Stimulated activated CD8-positive, alpha-beta memory T cell treated with anti-CD3 and anti-CD28 coated beads, Interleukin-7, amount 100 ng/mL, for 24 hours (primary cell): ENCODE measurements at regions not wholly inside any gene's neighbourhood (a gene's known extent, or its start where the extent isn't known, plus 50 kb on each side); places are given as distances from the start of the nearest gene placed in this dataset.

Source experiments
- DNase-seq: peaks from one replicate; pipeline ENCODE4 v3.0.0-alpha.2; 2020; ENCODE audit warnings: low read depth

DNA sequence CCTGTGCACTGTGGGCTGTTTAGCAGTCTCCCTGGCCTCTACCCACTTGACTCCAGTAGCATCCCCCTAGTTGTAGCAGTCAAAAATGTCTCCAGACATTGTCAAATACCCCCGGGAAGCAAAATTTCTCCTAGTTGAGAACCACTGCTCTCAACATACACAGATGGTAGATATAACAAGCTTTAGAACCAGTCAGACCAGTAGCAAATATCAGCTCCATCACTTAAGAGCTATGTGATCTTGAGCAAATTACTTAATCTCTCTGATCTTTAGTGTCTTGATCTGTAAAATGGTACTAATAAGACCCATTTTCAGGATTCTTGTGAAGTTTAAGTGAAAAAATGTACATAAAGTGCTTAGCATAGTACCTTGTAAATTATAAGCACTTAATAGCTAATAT lies 96.2 kb downstream of the DUSP6 start:
- no peak for DNase-seq

DNA sequence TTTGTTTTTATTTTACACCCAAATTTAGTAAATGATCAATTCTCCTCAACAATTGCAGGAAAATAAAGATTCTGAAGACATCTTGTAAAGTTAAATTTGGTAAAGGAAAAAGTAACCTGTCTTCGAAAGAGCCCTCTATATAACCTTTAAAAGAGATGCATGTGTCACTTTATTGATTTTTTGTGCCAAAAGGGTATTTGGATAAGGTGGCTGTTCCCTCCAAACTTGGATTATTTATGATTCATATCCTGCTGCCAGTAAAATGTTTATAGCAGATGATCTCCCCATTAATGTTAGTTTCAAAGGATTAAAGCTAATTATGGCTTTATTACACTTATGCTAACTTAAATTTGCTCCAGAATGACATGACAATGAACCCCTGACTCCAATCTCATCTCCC lies 98.8 kb downstream of the DUSP6 start:
- DNase-seq, result no peak

DNA sequence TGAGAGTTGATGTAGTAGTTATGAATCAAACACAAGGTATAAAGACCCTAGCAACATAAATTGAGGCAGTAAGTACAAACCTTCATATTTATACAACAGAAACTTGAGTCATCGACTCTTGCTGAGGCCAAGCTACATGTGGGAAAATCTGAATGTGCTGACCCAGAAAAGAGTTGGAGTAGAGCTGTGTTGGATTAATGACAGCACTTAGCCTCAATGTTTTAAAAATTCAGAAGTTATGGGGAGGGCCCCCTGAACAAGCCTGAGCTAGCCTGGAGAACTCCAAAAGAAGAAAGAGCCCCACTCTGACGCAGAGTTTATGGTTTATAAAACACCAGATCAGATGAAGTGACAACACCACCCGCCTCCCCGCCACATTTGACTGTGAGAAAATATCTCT lies 100.0 kb downstream of the DUSP6 start:
- no peak for DNase-seq

DNA sequence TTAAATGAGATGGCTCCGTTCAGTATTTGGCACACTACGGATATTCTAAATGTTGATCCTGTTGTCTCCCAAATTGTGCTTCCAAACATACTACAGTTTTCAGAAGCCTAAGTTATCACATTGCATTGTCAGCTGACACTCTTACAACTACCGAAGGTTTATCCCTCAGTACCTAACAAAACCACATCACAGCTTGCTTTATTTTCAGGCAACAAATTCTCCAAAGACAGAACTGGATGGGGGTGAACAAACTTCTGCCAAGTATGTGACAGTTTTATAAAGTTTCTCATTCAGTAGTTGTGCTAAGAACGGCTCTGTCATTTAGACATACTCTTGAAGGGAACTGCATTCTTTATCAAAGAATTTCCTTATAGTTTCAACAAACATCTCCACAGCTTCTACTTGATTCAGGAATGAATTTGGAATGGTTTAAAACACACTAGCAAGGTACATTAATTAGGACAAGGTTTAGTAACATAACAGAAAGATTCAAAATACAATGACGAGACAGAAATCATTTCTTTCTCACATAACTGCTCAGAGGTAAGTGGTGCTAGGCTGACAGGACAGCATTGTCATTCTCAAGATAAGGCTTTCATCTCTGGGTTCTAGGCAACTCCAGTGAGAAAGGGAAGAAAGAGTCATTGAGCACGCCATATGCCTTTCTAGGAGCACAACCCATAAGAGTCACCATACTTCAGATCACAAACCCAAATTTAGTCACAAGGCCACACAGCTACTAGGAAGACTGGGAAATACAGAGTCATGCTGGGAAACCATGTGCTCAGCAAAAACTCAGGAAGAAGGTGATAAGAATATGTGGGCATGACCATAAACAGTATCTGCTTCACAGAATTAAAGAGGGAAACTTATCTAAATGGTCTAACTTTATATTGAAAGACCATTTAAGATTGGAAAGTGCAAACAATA lies 100.7 kb downstream of the DUSP6 start:
- no peak for DNase-seq

DNA sequence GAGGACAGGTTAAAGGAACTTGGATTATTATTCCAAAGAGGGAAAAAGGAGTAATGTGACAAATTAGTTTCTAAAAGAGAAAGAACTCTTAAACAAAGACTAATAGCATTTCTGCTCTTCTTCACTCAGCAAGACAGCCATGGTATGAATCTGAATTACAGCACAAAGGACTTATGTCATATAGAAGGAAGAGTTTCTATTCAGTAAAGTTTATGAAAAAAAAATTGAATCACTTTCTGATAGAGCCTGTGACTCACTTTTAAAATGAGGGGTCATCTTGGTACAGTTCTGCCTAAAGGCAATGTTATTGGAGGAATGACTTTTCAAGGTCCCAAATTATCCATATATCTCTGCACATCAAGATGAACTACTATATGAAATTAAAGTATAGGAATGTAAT lies 101.7 kb downstream of the DUSP6 start:
- no peak for DNase-seq

DNA sequence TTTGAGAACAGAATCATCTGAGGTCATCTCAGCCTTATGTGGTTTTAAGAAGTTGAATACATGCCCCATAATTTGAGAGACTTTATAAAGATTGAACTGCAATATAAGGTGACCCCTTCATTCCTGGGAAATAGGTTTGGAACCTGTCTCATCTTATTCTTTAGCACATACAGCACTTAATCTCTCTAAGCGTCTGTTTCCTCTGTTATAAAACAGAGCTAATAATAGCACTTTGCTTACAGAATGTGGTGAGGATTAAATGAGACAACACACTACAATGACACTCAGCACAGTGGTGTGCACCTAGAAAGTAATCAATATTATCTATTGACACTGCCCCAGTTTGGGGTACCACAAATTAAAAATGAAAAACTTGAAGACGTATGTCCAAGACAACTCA lies 102.1 kb downstream of the DUSP6 start:
- no peak for DNase-seq

DNA sequence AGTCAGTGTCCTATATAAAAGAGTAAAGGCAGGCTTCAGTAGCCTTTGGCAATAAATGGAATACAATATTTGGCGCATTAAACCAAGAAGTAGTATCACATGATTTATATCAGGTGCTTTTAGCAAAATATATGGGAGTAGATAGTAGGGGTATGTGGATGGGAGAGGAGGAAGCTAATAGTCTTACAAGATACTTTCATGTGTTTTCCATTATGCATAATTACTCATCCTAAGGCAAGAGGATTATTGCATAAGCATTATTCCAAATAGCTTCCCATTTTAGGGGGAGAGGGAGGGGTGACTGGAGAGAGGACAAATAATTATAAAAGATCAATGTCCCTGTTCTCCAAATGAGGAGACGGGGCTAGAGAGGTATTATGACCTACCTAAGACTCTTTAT lies 104.3 kb downstream of the DUSP6 start:
- no peak for DNase-seq

DNA sequence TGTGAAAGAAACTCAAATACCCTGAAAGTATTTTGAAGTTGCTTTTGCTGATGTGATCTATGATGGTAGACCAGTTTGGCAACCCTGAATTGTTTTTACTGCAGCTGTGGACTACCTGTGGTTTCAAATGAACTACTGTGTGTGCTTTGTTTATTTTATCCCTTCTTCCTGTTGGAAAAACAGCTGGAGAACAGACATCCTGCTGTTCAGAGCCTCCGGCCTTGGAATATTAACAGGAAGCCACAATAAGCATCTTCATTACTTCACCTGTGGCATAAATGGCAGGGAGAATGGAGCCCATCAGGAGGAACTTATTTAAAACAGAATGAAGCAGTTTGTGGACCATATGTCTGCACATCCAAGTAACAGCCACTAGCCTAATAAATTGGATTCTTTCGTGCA lies 104.8 kb downstream of the DUSP6 start:
- DNase-seq, result no peak

DNA sequence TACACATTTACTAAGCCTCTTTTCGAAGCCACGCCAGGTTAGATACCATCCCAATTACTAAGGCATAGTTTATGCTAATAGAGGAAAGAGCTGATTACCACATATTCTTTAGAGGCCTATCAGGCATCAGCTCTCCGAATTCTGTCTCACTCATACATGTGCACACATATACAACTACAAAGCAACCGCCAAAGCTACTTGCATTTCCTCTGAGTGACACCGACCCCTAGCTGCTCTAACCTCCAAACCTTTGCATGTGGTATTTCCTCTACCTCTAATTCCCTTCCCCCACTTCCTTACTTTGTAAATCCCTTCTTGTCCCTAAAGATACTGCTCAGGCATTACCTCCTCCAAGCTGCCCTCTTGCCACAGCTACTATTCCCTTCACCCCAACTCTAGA lies 107.2 kb downstream of the DUSP6 start:
- DNase-seq, result no peak

DNA sequence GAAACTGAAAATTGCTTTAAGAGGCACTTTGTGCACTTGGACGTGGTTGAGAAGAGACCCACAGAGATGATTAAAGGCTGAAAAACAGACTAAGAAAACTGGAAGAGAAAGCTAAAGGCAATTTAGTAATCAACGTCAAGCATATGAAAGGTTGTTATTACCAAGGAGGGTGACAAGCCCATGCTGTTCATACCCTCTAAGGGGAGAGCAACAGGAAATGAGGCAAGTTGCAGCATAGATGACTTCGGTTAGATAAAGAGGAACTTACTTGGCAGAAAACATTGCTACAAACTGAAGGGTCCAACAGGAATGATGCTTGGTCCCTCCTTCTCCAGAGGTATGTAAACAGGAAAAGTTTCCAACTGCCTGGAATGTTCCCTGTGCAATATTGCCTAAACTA lies 107.8 kb downstream of the DUSP6 start:
- no peak for DNase-seq

DNA sequence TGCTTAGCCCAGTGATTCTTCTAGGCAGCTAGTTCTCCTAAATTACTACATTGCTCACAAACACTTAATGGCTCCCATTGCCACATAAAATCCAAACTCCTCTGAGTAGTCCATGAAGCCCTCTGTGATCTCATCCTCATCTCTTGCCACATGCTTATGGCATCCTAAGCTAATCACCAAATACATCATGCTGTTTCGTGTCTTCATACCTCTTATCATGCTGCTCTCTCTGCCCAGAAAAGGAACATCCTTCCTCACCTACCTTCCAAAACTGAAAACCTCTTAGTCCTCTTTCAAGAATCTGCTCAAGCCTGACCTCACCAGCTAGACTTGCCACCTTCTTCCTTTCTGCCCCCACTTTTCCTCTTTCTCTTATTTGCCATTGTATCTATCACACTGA lies 108.5 kb downstream of the DUSP6 start:
- DNase-seq, result no peak

DNA sequence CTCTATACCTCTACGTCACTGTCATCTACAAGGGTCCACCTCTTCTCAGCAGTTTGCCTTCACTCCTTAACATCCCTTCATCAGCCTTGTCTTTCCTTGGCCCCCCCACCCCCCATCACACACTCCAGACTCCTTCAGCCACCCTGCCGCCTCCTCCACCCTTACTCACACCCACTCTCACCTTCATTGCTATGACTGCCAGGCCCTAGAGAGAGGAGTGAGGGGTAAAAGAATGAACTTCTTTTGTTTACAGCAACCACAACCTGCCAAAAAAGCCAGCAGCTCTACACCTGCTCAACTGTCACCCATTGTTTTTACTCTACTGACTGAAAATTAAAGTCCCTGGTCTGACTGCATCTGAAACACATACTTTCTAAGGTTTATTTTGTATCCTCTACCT lies 112.8 kb downstream of the DUSP6 start:
- DNase-seq, result no peak

DNA sequence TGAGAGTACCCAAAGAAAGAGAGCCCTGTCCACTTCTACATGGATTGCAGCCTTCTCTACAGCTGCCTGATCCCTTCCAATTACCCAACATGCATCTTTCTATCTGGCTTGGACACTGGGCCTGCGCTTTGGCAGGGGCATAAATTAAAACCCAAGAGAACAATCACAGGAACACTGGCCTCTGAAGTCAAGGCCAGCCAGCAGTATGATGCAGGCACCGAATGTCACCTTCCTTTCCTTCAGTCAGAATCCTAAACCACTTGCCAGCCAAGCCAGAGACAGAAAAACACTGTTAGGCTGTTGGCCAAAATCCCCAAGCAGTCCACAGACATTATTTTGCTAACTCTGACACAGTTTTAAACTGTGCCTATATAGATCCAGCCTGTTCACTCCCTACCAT lies 113.7 kb downstream of the DUSP6 start:
- DNase-seq, result no peak

DNA sequence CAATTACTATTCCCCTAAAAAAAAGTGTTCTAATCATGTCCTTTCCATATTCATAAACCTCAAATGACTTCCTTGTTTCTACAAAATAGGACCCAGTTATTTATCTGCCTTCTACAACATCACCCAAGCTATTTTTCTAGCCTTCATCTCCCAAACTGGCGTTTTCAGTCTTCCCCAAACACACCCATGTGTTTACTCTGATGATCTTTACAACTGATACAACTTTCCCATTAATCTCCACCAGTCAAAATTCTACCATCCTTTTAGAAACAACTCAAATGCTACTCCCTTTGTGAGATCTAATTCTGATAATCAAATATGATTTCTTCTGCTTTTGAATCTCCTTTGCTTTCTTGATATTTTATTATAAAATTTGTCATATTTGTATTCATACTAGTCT lies 114.5 kb downstream of the DUSP6 start:
- no peak for DNase-seq

DNA sequence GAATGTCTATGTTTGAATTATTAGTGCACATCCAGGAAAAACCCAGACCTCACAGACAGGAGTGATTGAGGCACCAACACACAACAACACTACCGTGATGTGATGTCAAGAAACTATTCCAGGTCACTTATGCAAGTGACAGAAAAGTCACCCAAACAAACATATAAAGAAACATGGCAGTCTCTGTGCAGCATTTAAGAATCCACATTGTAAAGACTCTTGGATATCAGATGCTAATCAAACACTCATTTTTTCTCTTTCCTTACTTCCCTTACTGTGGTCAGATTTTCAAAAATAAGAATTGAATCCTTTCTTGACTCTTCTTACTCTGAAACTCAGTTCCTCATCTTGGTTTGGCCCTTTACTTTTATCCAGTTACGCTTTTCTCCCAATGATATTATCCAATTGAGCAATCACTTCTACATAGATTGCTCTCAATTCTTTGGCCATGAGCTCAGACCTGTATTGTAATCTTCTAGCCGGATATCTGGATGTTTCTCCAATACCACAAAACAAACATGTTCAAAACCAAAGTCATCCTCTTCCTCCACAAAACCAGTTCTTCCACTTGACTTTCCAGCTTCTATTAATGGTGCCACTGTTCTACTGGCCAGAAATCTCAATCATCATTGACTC lies 115.4 kb downstream of the DUSP6 start:
- no peak for DNase-seq

DNA sequence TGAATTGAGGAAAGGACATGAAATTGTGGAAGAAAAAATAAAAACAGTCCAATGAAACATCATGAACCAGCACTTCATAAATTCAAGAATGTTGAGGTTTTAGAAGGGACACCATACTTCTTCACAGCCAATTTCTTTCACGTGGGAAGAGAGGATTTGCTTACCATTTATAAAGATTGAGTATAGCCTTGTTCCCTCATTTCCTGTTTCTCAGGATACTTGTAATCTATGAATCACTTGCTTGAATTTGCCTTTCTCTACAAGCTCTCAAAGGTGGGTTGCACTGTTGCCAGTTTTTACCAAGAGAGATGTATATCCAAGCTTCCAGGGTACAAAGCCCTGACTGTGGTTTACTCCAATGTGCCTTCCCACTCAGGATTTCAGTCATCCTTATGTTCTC lies 116.1 kb downstream of the DUSP6 start:
- DNase-seq, result no peak

DNA sequence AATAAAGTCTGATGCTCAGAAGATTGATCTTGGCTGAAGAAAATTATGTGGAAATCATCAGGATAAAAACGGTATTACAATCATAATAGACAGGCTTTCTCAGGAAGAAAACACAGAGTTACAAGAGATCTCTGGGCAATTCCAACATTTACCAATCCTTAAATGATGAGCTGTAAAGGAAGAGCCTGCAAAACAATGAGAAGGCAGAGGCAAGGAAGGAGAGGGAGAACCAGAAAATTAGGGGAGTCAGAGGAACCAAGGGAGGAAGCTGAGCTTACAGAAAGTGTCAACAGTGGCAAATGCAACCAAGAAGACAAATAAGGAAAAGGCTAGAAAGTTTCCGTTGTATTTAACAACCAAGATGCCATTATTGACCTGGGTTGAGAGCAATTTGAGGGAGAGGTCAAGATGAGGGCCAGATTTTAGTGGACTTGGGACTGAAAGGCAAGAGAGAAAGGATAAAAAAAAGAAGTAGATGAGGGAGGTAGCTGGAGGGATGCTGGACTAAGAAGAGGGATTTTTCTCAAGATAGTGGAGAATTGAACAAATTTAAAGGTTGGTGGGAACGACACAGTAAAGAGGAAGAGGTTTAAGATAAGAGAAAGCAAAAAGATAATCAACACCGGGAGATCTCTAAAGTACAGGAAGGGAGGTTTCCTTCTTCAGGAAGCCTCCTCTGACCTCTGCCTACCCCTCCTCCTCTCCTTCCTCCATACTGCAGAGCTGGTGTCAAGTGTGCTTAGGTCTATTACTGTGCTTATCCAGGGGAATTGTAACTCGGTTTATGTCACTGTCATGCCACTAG lies 116.9 kb downstream of the DUSP6 start:
- no peak for DNase-seq

DNA sequence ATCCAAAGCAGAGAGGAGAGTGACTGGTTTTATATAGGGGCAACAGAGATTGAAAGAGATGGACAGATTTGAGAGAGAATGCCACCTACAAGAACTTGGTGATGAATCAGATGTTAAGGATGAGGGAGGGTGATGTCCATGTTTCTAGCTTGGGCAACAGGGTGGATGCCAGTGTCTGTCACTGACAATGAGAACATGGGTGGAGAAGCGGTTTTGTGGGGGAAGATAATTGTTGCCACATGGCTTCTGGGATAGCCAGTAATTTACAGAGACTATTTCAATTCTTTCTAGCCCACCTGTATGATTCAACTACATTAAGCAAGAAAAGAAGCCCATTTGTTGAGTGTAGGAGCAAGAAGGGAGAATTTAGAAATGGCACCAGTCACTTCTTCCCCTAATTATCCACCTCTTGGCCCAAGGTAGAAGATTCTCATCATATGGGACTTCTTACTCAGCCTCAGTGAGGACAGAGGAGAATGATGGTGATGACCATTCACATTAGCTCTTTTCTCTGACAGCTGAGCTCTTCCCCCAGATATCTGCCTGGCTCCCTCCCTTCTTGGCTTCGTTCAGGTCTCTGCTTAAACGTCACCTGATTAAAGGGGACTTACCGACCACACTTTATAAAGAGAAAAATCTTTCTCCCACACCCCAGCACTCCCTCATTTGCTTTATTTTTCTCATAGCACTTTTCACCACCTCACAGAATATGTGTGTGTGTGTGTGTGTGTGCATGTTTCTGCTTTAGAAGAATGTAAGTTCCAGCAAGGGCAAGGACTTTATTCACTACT lies 117.8 kb downstream of the DUSP6 start:
- no peak for DNase-seq

DNA sequence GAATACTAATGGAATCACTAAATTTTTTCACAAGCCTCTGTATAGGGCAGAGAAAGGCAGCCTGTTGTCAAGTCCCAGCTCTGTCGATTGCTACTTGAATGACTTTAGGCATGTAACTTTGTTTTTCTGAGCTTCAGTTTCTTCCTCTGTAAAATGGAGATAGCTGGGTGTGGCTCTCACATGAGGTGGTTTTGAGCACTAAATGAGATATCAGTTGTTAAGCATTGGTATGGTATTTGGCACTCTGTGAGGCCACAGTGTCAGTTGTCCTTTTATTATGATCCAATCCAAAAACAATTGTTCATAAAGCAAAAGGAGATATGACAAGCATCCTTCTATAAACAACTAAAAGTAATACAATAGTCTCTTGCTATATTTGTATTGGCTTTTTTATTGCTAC lies 120.6 kb downstream of the DUSP6 start:
- no peak for DNase-seq

DNA sequence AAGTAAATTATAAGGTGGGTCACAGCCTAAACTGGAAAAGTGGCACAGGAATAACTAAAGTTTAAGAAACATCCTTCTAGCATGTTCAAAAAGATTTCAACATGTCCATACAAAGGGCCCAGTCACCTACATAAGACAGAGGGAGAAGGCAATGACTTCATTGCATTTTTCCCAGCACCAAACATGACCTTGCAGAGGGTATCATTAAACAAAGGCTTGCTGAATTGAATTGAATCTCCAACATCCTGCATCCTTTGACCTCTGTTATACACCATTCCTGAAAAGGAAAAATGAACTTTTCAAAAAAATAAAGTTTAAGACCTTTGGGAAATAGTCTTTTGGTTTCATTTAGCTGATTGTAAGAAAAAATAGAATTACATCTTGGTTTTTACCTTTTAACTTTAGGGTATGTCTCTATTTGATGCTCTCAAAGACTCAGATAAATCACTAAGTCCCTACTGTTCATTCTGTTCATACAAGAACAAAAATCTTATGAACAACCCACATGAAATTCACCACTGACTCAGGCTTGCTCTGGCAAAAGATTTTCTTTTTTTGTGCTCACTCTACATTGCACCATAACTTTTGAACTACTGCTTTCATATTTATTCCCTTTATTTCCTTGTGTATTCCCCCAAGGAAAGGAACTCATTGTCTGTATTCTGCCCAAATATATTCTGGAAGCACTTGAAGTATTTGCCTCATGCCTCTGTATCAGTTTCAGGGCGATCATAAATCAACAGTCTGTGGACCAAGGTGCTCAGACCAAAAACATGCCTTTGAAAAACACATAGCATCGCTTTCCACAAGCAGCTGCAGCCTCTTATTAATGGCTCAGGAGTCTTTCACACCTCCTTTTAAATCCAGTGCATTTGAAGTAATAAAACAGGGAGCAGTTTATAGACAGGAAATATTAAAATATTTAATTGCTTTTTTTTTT lies 121.7 kb downstream of the DUSP6 start:
- no peak for DNase-seq

DNA sequence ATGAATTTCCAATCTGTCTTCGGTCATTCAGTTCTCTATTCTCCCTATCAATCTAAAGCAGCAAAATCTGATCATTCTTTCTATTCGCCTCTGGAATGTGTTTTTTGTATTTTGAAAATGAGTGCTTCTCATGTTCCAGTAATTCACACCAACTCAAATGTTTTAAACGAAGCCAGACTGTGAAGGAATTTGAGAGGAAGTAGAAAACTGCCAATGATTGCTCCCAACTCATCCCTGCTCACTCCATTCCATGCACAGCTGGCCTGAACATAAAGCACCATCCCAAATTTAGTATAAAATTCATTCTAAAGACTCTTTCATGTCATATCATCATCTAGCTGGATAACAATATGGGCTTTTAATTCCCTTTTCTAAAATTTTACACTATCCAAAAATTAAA lies 123.8 kb downstream of the DUSP6 start:
- no peak for DNase-seq
